T-helper 9 cell (primary cell): ENCODE measurements at regions not wholly inside any gene's neighbourhood (a gene's known extent, or its start where the extent isn't known, plus 50 kb on each side); places are given as distances from the start of the nearest gene placed in this dataset.

Experiments
- DNase-seq: peaks from one replicate; pipeline ENCODE4 v3.0.0-alpha.2; 2020

DNA sequence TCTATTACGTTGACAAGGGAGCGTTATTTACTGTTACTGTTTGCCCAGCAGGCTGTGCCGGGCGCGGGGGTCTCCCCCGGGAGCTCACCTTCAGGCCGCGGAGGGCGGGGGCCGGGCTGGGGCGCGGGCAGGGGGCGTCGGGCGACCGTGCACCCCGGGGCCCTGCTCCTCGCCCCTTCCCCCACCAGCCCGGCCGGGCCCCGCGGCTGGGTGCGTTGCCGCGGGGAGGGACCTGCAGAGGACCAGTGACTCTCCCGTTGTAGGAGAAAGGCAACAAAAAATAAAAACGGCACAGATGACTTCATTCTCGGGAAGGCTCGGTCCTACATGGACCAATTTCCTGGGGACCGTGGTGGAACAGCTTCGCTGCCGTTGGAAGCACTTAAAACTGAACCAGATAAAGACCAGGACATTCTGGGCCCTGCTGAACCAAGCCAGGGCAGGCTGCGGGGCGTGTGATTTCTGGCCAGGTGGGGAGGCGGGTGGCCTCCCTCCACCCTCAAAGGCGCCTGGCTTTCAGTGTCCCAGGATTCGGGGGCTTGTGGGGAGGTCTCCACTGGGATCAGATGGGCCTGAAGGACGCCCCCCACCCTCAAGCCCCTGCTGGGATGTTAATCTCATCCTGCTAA lies 57.4 kb downstream of the IGLL1 start:
- no peak for DNase-seq

DNA sequence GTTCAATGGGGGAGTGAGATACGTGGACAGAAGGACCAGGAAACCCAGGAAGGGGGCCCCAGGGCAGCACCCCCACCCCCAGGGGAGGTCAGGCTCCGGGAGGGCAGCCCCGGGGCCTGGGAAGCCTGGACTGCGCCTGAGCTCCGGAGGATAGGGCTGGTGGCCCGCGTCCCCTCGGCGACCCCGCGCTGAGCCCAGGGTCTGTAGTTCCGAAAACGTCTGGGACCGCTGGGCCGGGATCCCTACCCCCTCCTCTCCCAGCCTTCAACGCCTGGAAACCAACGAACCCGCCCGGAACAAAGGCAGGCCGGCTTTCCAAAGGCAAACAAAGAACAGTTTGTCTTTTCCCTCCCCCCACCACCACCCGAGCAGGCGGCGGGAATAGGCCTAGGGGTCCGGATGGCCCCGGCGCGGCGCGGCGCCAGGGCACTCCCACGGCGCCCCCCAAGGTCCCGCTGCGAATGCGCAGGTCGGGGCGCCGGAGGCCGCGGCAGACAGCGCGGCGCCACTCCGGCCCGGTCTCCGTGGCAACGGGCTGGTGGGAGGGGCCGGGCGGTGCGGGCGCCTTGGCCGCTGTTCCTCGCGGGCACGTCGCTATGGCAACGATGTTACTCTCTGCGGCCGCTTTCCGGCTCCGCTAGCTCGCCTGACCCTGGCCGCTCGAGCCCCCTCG lies 58.5 kb downstream of the IGLL1 start:
- DNase-seq: peak; percentile 50

DNA sequence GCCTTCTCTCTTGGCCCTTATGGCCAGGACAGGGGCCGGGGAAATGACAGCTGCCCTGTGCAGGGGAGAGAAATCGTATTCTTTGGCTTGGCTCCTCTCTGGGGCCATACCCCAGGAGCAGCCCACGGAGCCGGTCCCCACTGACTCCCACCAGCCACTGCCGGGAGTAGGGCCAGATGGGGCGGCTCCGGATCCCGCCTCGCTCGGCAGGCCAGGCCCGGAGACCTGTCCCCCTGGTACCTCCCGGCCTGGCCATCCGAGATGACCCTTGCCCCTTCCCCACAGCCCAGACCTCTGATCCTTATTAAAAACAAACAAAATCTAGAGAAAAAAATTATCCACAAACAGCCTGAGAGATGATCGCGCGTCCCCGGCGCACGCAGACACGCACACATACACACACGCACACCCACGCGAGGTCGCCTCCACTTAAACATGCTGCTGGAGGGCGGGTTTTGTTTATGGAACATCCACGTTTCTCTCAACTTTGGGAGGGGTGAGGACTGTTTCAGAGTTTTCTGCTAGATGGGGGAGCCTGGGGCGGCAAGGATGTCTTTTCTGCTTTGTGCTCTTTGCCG lies 59.1 kb downstream of the IGLL1 start:
- DNase-seq: no peak

DNA sequence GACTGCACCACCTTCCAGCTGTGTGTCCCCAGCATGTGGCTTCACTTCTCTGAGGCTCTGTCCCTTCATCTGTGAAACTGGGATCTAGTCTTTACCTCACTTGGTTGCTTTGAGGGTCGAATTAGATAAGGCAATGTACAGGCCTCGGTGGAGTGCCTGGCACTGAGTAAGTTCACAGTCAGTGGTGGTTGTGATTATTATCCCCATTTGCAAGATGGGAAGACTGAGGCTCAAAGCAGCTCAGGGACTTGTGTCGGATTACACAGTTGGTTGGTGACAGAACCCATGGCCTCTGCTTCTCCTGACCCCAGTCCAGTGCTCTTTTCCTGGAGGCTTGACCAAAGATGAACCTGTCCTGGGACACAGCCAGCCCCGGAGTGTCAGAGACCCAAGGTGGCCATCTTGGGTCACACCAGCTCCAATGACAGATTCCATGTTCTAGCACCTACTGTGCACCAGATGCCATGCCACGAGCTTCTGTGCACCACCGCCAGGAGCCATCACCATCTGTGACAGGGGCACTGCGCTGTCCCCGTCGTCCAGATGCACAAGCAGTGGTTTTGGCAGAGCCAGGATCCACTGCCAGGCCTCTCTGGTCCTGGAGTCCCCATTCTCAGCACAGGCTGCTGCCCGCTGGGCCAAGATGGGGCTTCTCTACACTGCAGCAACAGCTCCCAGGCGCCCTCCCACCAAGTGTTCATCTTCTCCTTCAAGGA lies 60.5 kb downstream of the IGLL1 start:
- DNase-seq: no peak

DNA sequence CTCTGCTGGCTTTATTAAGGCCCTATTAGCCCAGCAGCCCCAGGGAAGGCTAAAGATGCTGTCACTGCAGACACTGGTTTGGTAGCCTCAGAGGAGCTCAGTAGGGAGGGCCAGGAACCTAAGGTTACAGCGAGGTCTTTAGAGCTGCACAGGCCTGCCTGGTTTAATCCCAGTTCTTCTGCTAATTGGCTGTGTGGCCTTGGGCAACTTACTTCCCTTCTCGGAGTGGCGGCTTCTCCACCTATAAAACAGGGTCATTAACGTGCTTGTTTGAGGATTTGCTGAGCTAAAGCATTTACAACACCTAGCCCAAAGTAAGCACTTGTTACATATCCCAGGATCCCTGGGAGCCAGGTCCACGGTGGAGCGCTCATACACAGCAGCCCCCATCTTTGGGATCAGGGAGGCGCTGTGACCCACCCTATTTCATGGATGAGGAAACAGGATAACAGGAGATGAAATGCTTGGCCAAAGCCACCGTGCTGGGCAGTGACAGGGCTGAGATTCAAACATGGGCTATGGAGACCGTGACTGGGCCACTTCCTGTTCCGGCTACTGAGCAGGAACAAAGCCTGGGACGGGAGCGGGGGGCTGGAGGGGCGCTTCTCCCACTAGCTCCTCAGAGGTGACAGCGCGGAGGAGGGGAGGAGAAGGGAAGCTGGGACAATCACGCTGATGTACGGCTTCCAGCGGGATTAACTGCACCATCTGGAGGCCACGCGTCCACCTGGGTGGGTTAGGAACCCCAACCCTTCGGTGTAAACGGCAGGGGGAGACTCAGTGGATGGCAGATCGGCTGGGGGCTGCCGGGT lies 61.5 kb downstream of the IGLL1 start:
- no peak for DNase-seq

DNA sequence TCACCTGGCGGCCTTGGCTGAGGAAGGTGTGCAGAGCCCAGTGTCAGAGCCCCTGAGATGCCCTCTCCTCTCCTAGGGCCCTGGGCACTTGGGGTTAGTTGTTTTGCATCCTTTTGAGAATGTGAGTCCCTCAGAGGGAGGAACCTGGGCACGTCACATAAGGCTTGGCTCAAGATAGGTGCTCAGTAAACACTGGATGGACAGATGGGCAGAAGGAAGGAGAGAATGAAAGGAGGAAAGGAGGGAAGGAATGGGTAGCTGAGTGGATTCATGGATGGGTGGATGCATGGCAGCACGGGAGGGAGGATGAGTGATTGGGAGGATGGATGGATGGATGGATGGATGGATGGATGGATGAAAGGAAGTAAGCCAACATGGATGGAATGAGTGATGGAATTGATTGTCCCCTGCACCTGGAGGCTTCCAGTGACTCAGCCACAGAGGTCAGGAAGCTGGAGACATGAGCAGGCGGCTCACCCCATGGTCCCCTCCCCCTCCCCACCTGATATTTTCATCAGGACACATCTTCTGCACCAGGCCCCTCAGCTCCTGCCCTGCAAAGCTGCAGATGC lies 62.2 kb downstream of the IGLL1 start:
- DNase-seq: no peak

DNA sequence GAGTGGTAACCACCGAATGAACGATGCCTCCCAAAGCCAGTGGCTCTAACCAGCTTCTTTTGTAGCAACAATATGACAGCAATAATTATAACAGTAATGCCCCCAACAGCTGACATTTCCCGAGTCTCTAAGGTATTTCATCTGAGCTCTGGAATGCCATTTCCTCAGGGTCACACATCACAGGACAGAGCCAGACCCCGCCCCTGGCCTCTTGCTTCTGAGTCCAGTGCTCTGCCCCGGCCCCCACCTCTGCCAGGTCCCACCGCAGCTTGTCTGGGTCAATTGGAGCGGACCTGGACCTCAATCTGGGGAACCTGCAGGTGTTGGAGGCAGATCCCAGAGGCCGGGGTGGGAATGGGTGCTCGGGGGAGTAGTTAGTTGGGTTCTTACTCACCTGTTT lies 63.8 kb downstream of the IGLL1 start:
- DNase-seq: no peak

DNA sequence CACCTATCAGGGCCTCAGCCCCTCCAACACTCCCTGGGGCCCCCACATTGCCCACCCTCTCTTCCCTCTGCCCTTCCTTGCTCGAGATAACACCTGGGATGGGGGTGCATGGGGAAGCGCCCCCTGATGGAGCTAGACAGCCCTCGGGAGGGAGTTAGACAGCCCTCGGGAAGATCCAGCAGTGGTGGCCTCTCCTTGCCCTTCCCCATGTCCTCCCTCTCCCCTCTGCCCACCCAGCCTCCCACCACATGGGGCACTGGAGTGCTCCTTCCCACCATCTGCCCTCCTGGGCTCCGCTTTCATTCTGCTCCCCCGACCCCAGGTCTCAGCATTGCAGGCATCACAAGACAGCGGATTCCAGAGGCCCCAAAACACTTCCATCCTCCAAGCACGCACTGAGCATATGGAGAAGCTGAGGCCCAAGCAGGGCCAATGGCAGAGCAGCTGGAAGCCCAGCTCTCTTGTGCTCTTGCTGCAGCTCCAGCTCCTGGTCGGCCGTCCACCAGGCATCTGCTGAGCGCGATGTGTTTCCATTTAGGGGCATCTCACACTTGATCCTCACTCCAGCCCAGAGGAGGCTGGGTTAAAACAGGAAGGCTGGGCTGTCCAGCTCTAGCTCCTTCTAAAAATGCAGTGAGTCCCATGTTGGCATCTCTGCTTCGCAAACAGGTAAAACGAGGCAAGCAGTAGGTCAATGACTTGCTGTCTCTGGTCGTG lies 65.6 kb downstream of the IGLL1 start:
- no peak for DNase-seq

DNA sequence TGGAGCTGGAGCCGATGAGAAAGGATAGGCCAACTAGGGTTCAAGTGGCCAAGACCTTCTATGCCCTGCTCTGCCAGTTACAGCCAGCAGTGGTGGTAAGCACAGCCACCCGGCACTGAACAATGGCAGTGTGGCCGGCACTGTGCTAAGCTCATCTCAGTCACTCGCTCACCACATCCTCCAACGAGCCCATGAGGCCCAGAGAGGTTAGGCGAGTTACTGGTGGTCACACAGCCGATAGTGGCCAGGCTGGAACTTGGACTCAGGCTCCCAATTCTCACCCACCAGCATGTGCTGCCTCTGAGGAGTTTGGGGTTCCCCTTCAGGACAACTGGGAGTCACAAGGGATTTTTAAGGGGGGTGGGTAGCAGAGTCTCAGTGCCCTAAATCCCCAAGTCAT lies 66.4 kb downstream of the IGLL1 start:
- no peak for DNase-seq

DNA sequence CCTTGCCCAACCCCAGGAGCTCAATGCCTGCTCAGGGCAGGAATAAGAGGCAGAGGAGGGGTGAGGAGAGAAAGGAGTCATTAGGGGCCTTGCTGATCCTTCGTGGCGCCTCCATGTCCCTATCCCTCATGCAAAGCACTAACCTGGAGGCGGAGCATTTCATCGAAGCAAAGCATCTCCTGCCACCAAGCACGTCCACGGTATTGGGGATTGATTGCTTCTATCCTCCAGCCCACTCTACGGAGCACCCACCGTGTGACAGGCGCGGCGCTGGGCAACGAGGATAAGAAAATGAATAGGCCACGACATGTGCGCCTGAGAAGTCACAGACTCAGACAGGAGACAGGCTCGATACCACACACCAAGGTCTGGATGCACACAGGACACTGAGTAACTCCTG lies 67.0 kb downstream of the IGLL1 start:
- no peak for DNase-seq

DNA sequence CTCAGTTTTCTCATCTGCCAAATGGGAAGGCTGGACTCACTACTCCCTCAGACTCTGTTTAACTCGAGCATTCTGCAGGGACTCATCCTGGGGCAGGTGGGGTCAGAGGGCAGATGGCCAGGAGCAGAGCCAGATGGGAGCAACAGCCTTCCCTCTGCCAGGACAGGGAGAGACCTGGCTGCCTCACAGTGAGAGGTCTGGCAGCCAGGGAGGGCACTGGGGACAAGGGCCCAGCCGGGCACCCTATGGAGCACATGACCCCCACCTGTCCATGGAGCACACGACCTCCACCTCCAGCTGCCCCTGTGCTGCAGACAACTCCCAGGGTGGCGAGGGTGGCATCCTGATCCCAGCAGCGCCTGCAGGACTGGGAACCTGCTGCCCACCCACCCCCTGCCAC lies 67.4 kb downstream of the IGLL1 start:
- no peak for DNase-seq

DNA sequence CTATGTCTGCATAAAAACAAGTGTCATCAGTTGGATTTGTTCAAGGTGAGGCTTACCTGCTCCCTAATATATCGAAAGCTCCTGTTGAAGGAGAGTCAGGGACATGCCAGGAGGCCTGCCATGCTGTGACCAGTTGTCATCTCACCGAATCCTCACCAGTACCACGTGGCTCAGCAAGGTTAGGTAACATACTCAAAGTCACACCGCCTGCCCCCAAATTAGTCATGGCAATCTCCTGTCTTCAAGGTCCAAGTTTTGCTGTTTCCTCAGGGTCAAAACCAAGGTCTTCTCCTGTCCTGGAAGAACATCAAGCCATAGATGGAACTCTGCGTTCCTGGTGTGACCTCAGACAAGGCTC lies 67.8 kb downstream of the IGLL1 start:
- no peak for DNase-seq

DNA sequence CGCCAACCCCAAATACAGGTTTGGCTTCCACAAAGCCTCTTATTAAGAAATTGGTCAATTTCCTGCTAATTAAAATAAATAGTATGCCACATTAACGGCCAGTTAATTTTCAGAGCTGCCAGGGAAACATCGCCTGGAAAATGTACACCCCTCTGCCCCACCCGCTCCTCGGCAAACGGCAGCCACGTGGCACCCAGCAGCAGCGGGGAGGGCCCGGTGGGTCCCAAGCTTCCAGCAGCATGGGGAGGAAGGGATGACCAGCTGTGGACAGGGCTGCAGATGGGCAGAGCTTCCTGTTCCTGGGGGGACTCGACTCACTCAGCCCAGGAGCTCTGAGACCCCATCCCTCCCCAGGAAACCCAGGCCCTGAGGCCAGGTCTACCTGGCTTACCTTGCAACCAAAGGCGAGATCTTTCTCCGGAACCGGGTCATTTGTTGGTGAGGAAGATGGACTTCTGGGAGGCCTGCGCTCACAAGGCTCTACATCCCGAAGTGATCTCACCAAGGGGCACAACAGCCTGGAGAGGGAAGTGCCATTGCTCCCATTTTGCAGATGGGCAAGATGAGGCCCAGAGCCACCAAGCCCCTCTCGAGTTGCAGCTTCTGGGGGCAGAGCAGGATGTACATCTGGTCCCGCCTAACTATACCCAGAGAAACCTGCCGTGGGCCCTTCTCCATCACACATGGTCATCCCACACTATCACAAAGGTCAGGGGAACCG lies 68.3 kb downstream of the IGLL1 start:
- DNase-seq: no peak

DNA sequence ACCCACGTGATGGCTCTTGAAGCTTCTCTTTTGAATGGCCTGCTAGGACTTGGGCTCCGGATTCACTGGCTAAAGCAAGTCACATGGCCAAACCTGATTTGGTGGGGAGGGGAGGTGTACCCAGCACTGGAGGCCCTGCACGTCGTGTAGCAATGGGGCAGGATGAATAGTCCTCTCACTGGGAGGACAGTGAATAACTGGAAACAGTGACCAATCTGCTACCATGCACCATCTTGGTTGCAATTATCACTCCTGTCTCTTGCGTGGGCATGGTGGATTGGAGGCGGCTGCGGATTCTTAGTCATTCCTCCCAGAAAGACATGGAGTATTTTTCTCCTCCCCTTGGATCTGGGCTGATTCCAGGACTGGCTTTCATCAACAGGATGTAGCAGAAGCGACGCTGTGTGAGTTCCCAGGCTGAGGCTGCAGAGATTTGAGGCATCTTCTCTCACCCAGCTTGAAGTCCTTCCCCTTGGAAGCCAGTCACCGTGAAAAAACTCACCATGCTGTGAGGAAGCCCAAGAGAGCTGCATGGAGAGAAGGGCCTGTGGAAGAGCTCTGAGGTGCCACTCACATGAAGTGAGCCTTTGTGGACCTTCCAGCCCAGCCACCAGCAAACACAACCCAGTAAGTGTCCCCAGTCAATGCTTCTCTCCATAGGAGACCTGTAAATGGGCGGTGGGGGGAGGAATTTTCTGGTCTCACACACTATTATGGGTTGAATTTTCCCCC lies 70.4 kb downstream of the IGLL1 start:
- no peak for DNase-seq

DNA sequence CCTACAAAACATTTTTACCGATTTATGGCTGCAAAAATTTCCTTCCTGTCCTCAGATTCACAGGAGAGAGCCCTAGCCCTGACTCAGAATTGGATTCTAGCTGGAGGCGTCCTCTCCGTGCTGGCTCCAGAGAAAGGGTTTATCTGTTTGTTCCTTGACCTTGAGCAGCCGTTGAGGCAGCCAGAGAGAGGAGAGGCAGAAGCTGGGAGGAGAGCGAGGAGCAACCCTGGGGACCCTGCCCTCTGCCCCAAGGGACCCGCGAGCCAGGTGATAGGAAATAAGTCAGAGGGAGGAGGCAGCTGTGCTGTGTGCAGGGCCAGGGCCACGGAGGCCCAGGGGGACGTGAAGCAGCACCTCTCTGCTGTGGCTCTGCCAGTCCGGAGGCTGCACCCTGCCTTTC lies 75.6 kb downstream of the IGLL1 start:
- no peak for DNase-seq

DNA sequence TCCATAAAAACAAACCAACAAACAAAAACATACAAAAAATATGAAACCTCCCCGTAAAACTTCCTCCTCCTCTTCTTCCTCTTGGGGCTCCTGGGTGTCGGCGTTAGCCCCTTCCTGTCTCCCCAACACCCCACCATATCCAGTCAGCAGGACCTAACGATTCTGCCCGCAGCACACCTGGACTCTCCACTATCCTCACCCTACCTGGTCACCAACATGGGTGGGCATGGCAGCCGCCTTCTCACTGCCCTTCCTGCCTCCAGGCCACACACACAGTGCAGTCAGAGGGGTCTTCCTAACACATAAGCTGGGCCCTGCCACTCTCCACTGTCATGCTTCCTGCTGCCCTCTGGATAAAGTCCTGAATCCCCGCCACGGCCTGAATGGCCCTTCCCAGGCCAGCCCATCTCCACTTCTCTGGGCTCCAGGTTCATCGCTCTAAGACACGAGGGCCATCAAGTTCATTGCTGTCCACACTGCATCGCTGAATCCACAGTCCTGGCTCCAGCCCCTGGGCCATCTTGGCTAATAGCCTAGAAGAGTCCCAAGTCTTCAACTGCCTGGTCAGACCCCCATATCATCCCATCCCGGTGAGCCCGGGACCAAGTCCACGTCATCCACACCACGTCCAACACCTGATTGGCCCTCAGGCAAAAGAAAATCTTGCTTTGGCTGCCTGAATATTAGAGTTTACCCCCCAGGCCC lies 76.2 kb downstream of the IGLL1 start:
- no peak for DNase-seq

DNA sequence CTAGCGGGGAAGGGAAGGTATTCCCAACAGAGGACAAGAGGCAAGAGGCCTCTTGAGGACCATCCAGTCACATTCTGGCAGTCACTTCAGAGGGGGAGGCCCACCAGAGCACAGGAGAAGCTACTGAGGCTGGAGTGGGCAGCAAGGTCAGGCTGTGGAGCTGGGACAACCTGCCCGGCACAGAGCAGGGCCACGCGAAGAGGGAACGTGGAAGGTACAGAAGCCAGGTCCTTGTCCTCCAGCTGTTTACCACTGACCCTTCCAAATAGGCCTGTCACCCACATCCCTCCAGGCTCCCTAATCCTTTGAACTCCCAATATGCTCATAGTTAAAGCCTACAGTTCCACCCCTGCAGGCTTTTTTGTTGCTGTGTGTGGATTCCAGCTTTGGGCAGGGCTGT lies 76.9 kb downstream of the IGLL1 start:
- DNase-seq: no peak

DNA sequence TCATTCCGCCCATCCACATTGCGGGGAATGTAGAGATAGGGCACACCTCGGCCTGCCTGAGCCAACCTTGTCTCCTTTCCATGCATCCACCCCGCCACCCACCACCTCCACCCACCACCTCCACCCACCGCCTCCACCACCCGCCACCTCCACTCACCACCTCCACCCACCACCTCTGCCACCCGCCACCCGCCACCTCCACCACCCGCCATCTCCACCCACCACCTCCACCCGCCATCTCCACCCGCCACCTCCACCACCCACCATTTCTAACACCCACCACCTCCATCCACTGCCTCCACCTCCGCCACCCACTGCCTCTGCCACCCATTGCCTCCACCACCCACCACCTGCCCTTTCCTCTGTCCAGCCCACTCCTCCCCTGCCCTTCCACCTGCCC lies 78.4 kb downstream of the IGLL1 start:
- DNase-seq: no peak

DNA sequence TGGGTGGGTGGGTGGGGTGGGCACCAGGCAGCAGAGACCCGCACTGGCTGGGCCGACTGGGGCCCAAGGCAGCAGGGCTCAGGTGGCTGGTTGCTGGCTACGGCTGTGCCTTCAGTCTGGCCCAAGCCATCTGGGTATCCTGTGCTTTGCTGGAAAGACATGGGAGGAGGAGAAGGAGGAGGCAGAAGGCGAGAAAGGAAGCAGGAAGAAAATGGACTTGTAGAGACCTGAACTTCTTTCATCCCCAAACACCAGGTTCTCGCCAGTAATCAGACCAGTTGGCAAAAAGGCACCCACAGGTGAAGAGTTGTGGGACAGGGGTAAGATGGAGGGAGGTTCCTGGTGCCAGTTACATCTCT lies 78.8 kb downstream of the IGLL1 start:
- DNase-seq: no peak
